Endodermal cell (in vitro differentiated cells): ENCODE measurements at regions not wholly inside any gene's neighbourhood (a gene's known extent, or its start where the extent isn't known, plus 50 kb on each side); places are given as distances from the start of the nearest gene placed in this dataset.

Experiments used
- DNase-seq: peaks from one replicate; pipeline ENCODE4 v3.0.0-alpha.2; 2017
- H3K27ac ChIP-seq: 2 replicates; pipeline ENCODE4 v1.5.1; 2013; ENCODE audit warnings: mild to moderate bottlenecking, low read depth, low read length, moderate library complexity
- H3K27me3 ChIP-seq: 2 replicates; pipeline ENCODE4 v1.6.1; 2013; ENCODE audit warnings: mild to moderate bottlenecking, low read length, moderate library complexity; ENCODE audit not compliant: insufficient read depth, control insufficient read depth, poor library complexity, severe bottlenecking
- H3K36me3 ChIP-seq: 2 replicates; pipeline ENCODE4 v1.7.0; 2013; ENCODE audit warnings: mild to moderate bottlenecking, low read length, moderate library complexity; ENCODE audit not compliant: control insufficient read depth, insufficient read depth
- H3K4me1 ChIP-seq: one replicate; pipeline ENCODE4 v1.7.0; 2013; ENCODE audit warnings: low read length; ENCODE audit not compliant: control insufficient read depth, insufficient read depth
- H3K4me3 ChIP-seq: 2 replicates; pipeline ENCODE4 v1.5.1; 2013; ENCODE audit warnings: mild to moderate bottlenecking, low read length, moderate library complexity
- H3K9ac ChIP-seq: 2 replicates; pipeline ENCODE4 v1.6.1; 2013; ENCODE audit warnings: mild to moderate bottlenecking, low read length, moderate library complexity; ENCODE audit not compliant: poor library complexity, severe bottlenecking; ENCODE audit errors: extremely low read depth
- H3K9me3 ChIP-seq: 2 replicates; pipeline ENCODE4 v1.6.1; 2013; ENCODE audit warnings: mild to moderate bottlenecking, low read length, moderate library complexity; ENCODE audit not compliant: control insufficient read depth
- H3K27ac Mint-ChIP-seq: 2 replicates; pipeline ENCODE4 v1.8.0; 2020; ENCODE audit warnings: mixed read lengths
- H3K27me3 Mint-ChIP-seq: 2 replicates; pipeline ENCODE4 v1.8.0; 2021; ENCODE audit warnings: mild to moderate bottlenecking, mixed read lengths; ENCODE audit not compliant: insufficient read depth
- H3K36me3 Mint-ChIP-seq: 2 replicates; pipeline ENCODE4 v1.8.0; 2020; ENCODE audit warnings: low read depth, mixed read lengths
- H3K4me1 Mint-ChIP-seq: 2 replicates; pipeline ENCODE4 v1.8.0; 2020; ENCODE audit warnings: mixed read lengths
- H3K4me3 Mint-ChIP-seq: 2 replicates; pipeline ENCODE4 v1.8.0; 2020; ENCODE audit warnings: mild to moderate bottlenecking, moderate library complexity, mixed read lengths
- H3K9me3 Mint-ChIP-seq: 2 replicates; pipeline ENCODE4 v1.8.0; 2020; ENCODE audit warnings: mild to moderate bottlenecking, mixed read lengths
- WGBS, 2 experiments: methylation state at CpG; one replicate each; pipeline versions ENCODE4 v1.1.5 to v1.1.7; 2013; ENCODE audit warnings: missing lambda C conversion rate in 2 of 2, mixed read lengths in 1 of 2; ENCODE audit not compliant: insufficient coverage in 1 of 2, insufficient read length in 1 of 2; 5-methylcytosine and 5-hydroxymethylcytosine counted together
- TF ChIP-seq, protein P1 (sequence below): fragments of 200-600 bp; sonication (generic); conservative IDR thresholded peaks from 2 replicates; pipeline ENCODE4 v1.5.0; 2021; ENCODE audit warnings: antibody characterized with exemption, mild to moderate bottlenecking

DNA sequence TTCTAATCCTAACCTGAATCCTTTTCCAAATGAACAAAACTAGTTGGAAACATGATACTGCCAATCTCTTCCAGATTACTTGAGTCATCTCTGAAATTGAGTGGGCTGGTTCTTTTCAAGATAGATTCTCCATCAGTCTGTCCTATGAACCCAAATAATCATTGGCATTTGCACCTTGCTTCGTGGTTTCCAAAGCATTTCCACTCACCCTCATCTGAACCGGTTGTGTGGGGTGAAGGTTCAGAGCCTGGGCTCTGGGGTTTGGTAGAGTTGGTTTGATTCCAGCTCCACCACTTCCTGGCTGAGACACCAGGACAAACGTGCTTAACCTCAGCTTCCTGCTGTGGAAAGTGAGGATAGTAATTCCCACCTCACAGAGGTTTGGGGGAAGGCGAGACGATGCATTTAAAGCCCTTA is 206.4 kb upstream of the E2F8 start:
- H3K4me3 ChIP-seq = no peak overlapping the region
- no peaks in the 10 kb centered on the region for H3K27me3 Mint-ChIP-seq
- H3K9ac ChIP-seq = no peak overlapping the region
- no peak overlapping the region for H3K27ac Mint-ChIP-seq
- no peaks in the 10 kb centered on the region for H3K9me3 Mint-ChIP-seq
- H3K9me3 ChIP-seq = no peaks in the 10 kb centered on the region
- no peaks in the 10 kb centered on the region for H3K4me1 ChIP-seq
- no peak for DNase-seq
- peaks cover 2% of the 10 kb centered on the region for H3K4me1 Mint-ChIP-seq
- no peak overlapping the region for H3K4me3 Mint-ChIP-seq
- no peaks in the 10 kb centered on the region for H3K36me3 Mint-ChIP-seq
- no peaks in the 10 kb centered on the region for H3K27me3 ChIP-seq
- H3K27ac ChIP-seq = no peak overlapping the region
- 66 to 90% methylated on average over 2 to 5 of the region's 5 CpGs for WGBS, 2 experiments
- TF ChIP-seq, protein P1, sequence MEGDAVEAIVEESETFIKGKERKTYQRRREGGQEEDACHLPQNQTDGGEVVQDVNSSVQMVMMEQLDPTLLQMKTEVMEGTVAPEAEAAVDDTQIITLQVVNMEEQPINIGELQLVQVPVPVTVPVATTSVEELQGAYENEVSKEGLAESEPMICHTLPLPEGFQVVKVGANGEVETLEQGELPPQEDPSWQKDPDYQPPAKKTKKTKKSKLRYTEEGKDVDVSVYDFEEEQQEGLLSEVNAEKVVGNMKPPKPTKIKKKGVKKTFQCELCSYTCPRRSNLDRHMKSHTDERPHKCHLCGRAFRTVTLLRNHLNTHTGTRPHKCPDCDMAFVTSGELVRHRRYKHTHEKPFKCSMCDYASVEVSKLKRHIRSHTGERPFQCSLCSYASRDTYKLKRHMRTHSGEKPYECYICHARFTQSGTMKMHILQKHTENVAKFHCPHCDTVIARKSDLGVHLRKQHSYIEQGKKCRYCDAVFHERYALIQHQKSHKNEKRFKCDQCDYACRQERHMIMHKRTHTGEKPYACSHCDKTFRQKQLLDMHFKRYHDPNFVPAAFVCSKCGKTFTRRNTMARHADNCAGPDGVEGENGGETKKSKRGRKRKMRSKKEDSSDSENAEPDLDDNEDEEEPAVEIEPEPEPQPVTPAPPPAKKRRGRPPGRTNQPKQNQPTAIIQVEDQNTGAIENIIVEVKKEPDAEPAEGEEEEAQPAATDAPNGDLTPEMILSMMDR = no peak
- H3K36me3 ChIP-seq = no peaks in the 10 kb centered on the region

DNA sequence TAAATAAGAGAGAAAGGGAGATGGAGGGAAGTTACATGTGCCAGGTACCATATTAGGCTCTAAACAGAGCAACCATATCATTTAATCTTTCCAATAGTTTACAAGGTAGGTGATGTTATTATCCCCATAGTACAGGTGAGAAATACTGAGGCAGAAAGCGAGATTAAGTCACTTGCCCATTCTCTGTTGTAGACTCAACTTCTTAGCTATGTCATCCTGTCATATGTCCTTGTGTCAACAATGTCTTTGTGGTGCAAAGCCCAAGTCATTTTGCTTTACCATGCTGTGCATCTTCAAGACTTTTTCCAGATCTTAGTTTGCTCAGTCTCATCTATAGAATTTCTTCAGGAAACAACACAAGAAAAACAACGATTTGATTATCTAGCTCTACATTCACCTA is 205.0 kb upstream of the E2F8 start:
- Histone ChIP-seq H3K4me3 (no peak overlapping the region), H3K4me1 (no peaks in the 10 kb centered on the region), H3K9me3 (no peaks in the 10 kb centered on the region), H3K27me3 (no peaks in the 10 kb centered on the region), H3K9ac (no peak overlapping the region), H3K27ac (no peak overlapping the region), H3K36me3 (no peaks in the 10 kb centered on the region)
- TF ChIP-seq, protein P1 = no peak
- Mint-ChIP-seq H3K27me3 (no peaks in the 10 kb centered on the region), H3K36me3 (no peaks in the 10 kb centered on the region), H3K4me3 (no peak overlapping the region), H3K27ac (no peak overlapping the region), H3K4me1 (peaks cover 2% of the 10 kb centered on the region), H3K9me3 (no peaks in the 10 kb centered on the region)
- no peak for DNase-seq
- 47 to 50% methylated on average over 2 of the region's 2 CpGs for whole genome bisulfite sequencing, 2 experiments

DNA sequence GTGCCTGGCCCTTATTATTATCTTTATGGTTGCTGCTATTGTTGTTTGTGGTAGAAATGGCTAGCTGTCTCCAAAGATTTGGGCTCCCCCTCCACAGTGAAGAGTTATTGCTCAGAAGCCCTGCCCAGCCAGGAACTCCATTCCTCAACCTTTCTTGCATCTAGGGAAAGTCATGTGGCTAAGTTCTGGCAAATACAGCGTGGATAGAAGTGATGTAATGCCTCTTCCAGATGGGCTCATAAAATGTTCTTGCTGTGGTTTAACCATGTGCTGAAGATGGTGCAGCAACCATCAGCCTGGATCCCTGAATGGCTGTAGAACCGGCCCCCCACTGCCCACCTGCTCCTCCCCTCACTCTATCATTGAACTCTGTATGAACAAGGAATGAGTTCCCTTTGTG is 203.5 kb upstream of the E2F8 start:
- H3K27ac ChIP-seq = no peak overlapping the region
- 87 to 100% methylated on average over 2 of the region's 2 CpGs for WGBS, 2 experiments

More for the DNA sequence above, 203.5 kb upstream of the E2F8 start:
- TF ChIP-seq, protein P1 = no peak
- Mint-ChIP-seq H3K27ac (no peak overlapping the region), H3K27me3 (no peaks in the 10 kb centered on the region), H3K4me3 (no peak overlapping the region), H3K9me3 (no peaks in the 10 kb centered on the region), H3K36me3 (no peaks in the 10 kb centered on the region), H3K4me1 (peaks cover 2% of the 10 kb centered on the region)
- no peak for DNase-seq
- Histone ChIP-seq H3K27me3 (no peaks in the 10 kb centered on the region), H3K9me3 (no peaks in the 10 kb centered on the region), H3K4me1 (no peaks in the 10 kb centered on the region), H3K9ac (no peak overlapping the region), H3K4me3 (no peak overlapping the region), H3K36me3 (no peaks in the 10 kb centered on the region)
